ENCODE measurements at regions not wholly inside any gene's neighbourhood (a gene's known extent, or its start where the extent isn't known, plus 50 kb on each side); places are given as distances from the start of the nearest gene placed in this dataset.

DNA sequence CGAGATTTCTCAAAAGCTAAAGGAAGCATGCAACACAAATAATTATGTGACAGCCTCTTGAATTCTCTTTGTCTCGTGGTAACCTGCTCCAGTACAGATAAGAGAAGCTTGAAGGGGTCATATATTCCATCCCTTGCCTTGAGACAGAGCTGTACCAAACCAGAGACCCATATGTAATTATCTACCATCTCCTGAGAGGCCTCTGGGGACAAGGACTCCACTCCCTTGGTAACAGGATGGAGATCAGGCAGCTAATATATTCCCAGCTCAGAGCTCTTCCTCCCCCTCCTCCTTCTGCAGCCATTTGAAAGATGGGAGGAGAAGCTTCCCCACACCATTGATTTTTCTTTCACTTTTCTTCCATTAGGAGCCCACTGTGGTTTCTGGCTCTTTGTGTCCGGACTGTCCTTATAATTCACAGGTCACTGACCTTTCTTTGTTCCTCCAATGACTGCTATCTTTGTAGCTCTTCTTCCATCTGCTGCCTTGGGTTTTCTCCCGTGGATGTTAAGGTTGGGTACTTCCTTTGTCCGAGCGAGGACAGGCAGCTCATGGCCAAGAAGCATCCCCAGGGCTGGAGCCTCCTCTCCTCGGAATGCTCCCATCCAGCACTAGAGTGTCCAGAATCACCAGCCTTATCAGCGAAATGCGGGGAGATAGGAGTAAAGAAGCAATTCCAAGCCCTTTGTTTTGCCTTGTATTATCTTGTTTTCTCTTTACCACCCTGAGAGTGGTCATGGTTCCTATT lies 51.4 kb upstream of the CALM2 start:
- TF ChIP-seq, protein P1, sequence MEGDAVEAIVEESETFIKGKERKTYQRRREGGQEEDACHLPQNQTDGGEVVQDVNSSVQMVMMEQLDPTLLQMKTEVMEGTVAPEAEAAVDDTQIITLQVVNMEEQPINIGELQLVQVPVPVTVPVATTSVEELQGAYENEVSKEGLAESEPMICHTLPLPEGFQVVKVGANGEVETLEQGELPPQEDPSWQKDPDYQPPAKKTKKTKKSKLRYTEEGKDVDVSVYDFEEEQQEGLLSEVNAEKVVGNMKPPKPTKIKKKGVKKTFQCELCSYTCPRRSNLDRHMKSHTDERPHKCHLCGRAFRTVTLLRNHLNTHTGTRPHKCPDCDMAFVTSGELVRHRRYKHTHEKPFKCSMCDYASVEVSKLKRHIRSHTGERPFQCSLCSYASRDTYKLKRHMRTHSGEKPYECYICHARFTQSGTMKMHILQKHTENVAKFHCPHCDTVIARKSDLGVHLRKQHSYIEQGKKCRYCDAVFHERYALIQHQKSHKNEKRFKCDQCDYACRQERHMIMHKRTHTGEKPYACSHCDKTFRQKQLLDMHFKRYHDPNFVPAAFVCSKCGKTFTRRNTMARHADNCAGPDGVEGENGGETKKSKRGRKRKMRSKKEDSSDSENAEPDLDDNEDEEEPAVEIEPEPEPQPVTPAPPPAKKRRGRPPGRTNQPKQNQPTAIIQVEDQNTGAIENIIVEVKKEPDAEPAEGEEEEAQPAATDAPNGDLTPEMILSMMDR (IDR thresholded peaks at IDR 0.05): no peak
- no peak for TF ChIP-seq POLR2A (IDR thresholded peaks at IDR 0.05)
- no peak for TF ChIP-seq POLR2AphosphoS5 (IDR thresholded peaks at IDR 0.05)

Measured in stomach (tissue), 4 donors.